DND-41 (cell line): ENCODE measurements at regions not wholly inside any gene's neighbourhood (a gene's known extent, or its start where the extent isn't known, plus 50 kb on each side); places are given as distances from the start of the nearest gene placed in this dataset.

Experiments
- CTCF ChIP-seq: IDR thresholded peaks from 2 replicates; pipeline ENCODE4 v1.5.1; 2012; ENCODE audit warnings: borderline replicate concordance, low read length, moderate library complexity, mild to moderate bottlenecking; ENCODE audit not compliant: poor library complexity, severe bottlenecking; ENCODE audit errors: extremely low read depth
- EZH2 ChIP-seq: IDR thresholded peaks from 3 replicates; pipeline ENCODE4 v1.6.1; 2012; ENCODE audit warnings: borderline replicate concordance, low read depth, mild to moderate bottlenecking, moderate library complexity, low read length, inconsistent platforms; ENCODE audit not compliant: severe bottlenecking

- TF ChIP-seq CTCF (no peak), EZH2 (no peak)
Measured at GRCh38 chr10:93181271-93182048, 107.8 kb downstream of the CYP26A1 start.
